Lower leg skin (tissue), 3 donors: ENCODE measurements at regions not wholly inside any gene's neighbourhood (a gene's known extent, or its start where the extent isn't known, plus 50 kb on each side); places are given as distances from the start of the nearest gene placed in this dataset.

ENCODE experiments used
- POLR2A ChIP-seq, 2 donors: fragments of 450-650 bp; IDR thresholded peaks; one replicate each; pipeline ENCODE4 v1.6.1; 2016 to 2017; ENCODE audit warnings: antibody characterized with exemption in 2 of 2, mild to moderate bottlenecking in 1 of 2, moderate library complexity in 1 of 2
- TF ChIP-seq, protein P1 (sequence below), 3 donors: fragments of 450-650 bp; IDR thresholded peaks; one replicate each; pipeline ENCODE4 v1.5.1; 2016; ENCODE audit warnings: antibody characterized with exemption in 3 of 3, mild to moderate bottlenecking in 3 of 3, moderate library complexity in 2 of 3

DNA sequence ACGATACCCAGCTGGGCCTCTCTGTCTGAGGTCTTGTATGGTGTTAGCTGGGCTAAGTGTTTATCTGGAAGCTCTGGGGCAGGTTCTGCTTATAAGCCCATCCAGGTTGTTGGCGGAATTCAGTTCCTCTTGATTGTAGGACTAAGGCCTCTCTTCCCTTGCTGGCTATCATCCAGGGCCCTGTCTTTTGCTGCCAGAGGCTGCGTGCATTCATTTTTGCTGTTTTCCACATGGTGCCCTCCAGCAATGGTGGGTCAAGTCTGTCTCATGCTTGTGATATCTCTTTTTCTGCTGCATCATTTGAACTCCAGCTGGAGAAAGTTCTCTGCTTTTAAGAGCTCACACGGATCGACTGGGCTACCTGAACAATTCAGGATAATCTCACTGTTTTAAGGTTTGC, 105.7 kb upstream of the ZNF618 start:
- TF ChIP-seq, protein P1, sequence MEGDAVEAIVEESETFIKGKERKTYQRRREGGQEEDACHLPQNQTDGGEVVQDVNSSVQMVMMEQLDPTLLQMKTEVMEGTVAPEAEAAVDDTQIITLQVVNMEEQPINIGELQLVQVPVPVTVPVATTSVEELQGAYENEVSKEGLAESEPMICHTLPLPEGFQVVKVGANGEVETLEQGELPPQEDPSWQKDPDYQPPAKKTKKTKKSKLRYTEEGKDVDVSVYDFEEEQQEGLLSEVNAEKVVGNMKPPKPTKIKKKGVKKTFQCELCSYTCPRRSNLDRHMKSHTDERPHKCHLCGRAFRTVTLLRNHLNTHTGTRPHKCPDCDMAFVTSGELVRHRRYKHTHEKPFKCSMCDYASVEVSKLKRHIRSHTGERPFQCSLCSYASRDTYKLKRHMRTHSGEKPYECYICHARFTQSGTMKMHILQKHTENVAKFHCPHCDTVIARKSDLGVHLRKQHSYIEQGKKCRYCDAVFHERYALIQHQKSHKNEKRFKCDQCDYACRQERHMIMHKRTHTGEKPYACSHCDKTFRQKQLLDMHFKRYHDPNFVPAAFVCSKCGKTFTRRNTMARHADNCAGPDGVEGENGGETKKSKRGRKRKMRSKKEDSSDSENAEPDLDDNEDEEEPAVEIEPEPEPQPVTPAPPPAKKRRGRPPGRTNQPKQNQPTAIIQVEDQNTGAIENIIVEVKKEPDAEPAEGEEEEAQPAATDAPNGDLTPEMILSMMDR (IDR thresholded peaks at IDR 0.05) = no peak
- no peak for TF ChIP-seq POLR2A (IDR thresholded peaks at IDR 0.05)
